HG03039 (cell line): ENCODE measurements at regions not wholly inside any gene's neighbourhood (a gene's known extent, or its start where the extent isn't known, plus 50 kb on each side); places are given as distances from the start of the nearest gene placed in this dataset.

Experiments
- ATAC-seq: cut with Tn5 transposase; IDR thresholded peaks from one replicate; pipeline ENCODE4 v1.9.1; 2021; ENCODE audit warnings: mild to moderate bottlenecking, moderate library complexity; ENCODE audit not compliant: unreplicated experiment

DNA sequence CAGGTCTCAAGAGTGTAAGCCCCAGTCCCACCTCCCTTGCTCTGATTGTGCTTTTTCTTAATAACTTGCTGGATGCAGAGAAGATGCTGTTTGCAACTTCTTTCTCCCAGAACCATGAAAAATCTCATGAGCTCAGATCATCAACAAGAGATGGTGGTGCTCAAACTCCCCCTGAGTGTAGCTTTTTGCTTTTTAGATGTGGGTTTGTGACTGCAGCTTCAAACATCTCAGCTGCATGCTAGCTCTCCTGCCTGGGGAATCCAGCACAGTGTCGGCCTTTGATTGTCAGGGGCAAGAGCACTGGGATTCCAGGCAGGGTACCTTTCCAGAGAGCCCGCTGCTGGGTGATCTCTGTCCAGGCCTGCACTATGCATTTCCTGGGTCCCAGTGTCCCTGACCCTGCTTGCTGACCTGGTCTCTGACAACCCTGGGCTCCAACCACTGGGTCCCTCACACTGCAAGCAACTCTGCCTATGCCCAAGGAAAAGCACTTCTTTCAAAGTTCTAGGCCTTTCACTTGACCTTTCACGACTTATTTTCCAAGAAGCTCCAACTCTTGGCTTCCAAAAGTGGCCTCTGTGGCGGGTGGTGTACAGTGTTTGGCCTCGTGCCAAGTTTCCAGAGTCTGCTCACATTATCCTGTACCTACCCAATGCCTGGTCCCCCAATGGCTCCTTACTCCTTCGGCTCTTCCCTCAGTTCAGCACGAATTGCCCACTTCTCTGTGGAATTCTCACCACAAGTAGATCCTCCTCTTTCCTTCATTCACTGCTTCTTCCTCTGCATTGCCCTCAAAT, 69.7 kb upstream of the LY86 start:
- ATAC-seq: no peak

DNA sequence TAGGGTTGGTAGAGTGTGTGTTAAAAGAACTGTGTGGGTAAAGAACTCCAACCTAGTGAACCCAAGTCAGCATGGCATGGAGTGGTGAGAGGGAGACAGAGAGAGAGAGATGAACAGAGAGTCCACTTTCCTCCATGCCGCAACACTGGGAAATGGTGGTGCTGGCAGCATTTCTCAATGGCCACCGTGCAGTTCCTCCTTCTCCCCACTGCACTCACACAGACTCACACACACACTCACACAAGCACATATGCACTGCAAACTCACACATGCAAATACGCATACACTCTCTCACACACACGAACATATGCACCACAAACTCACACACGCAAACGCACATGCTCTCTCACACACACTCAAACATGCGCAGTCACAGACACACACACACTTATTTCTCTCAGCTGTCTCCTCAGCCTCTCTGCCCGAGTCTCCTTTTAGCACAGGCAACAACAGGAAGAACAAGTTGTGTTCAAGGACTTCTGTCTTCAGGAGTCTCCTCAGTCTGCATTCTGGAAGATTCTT, 66.5 kb upstream of the LY86 start:
- ATAC-seq: no peak

DNA sequence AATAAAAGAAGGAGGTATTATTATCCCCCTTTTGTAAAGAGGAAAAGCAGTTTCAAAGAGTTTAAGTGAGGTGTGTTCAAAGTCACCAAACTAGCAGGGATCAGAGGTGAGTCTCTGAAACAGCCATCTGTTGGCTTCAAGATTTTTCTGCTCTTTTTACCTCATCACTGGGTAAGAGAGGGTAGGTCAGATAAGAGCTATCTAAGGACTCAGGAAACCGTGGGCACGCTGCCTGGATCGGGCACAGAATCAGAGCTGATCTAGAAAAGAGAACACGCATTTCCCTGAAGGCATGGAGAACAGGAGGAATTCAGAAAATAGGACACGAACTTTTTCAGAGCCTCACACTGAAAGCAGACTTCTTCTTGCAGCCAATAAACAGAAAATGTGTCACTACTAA, 65.8 kb upstream of the LY86 start:
- ATAC-seq: no peak

- ATAC-seq: no peak
These were observed 63.6 kb upstream of the LY86 start for GRCh38 chr6:6524951-6525350.

DNA sequence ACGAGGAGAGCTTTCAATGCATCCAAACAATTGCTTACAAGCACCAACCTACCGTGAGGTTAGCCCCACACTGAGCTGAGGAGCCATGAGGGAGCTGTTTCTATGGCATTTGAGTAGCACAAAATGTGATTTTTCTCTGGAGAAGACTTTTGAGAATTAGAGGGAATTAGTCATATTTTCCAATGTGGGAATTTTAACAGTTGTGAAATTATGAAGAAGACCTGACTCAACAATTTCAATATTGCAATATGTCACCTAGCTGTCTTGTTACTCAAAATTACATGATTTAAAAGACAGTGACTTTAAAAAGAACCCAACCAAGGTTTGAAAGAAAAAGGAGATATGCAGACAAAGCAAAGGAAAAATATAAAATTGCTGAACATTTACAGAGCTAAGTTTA, 62.6 kb upstream of the LY86 start:
- no peak for ATAC-seq

DNA sequence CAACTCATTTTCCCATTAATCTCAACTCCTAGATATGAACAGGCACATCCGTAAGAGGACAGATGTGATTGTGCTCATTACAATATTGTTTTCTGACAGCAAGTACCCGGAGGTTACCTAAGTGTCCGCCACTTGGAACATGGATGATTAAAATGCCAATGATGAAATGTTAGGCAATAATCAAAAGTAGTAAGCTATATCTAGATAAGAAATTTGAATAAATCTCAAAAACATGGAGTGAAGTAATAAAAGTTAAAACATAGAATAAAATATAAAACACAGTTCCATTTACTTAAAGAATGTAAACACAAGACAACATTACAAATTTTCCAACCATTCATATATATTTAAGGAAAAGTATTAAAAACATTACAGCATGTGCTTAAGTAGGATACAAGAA, 59.2 kb upstream of the LY86 start:
- no peak for ATAC-seq

DNA sequence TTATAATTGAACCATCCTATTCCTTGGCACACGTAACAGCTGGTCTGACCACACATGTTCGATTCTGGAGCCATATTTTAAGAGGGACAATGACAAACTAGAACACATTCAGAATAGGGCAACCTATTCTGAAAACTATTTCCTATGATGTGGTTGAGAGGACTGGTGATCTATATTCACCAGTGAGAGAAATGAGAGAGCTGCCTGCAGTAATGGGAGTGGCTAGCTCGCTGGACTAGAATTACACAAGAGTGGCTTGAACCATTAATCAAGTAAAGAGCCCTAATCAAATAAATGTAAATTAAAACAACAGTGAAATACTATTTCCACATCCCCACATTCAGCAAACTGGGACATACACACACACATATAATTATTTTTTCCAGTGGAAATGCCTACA, 55.3 kb upstream of the LY86 start:
- ATAC-seq: no peak

GRCh38 chr6:6534399-6534798, 54.1 kb upstream of the LY86 start:
- ATAC-seq: no peak

DNA sequence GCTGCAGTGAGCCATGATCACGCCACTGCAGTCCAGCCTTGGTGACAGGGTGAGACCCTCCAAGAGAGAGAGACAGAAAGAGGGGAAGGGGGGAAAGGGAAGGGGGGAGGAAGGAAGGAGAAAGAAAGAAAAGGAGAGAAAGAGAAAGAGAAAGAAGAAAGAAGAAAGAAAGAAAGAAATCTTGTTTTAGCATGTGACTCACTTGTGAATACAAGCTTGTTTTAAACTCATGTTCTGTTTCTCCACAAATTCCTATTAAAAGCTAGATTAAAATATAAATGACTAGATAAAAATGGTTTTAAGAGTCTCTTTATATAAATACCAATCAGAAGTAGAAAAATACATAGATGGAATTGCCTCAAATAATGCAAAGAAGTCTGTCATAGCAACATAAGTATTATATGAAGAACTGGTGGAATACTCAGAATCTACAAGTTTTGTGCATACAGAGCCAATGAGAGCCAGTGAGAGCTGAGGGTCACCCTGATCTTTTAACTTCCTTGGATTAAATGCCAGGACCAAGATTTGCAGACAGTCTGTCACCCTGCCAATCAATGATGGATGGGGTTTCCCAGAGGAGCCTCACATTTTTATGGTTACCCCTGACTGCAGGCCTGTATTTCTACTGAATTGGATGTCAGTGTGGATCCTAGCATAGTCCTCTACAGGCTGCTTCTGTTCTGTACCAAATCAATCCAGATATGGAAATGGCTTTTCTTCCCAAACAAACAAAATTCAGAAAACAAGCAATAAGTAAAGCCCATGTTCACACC, 50.8 kb upstream of the LY86 start:
- ATAC-seq: no peak

- no peak for ATAC-seq
These were observed 50.3 kb upstream of the LY86 start for GRCh38 chr6:6538261-6538660.
